Astrocyte of the spinal cord (primary cell): ENCODE measurements at regions not wholly inside any gene's neighbourhood (a gene's known extent, or its start where the extent isn't known, plus 50 kb on each side); places are given as distances from the start of the nearest gene placed in this dataset.

ENCODE experiments used
- DNase-seq: peaks from one replicate; pipeline ENCODE4 v3.0.0; 2011; ENCODE audit warnings: low read depth, low spot score
- H3K4me3 ChIP-seq: 2 replicates; pipeline ENCODE4 v1.5.1; 2011; ENCODE audit warnings: low read depth, mild to moderate bottlenecking, low read length, moderate library complexity
- in situ Hi-C: cut with HindIII; loops from 2 replicates; pipeline ENCODE4 v1.10.0; 2017; ENCODE audit warnings: low sequenced_read_pairs
- TF ChIP-seq, protein P1 (sequence below): IDR thresholded peaks from 2 replicates; pipeline ENCODE4 v1.5.1; 2012; ENCODE audit warnings: low read depth, mild to moderate bottlenecking, low read length, inconsistent platforms

DNA sequence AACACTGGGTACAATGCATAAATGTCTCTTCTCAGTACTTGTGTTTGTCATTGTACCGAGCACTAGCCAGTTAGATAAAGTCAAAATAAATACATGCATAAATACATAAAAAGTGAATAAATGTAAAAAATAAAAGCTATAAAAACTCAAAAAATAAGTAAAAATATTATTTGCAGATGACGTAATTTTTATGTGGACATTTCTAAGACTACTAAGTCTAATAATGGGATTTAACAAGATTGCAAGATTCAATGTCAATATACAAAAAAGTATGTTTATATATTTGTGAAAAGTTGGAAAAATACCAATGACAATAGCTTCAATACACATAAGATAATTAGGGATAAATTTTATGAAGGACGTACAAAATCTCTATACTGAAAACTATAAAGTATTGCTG is 639.6 kb downstream of the CBLN4 start:
- H3K4me3 ChIP-seq = no peak overlapping the region
- in situ Hi-C loops = no loop called here
- no peak for DNase-seq
- TF ChIP-seq, protein P1, sequence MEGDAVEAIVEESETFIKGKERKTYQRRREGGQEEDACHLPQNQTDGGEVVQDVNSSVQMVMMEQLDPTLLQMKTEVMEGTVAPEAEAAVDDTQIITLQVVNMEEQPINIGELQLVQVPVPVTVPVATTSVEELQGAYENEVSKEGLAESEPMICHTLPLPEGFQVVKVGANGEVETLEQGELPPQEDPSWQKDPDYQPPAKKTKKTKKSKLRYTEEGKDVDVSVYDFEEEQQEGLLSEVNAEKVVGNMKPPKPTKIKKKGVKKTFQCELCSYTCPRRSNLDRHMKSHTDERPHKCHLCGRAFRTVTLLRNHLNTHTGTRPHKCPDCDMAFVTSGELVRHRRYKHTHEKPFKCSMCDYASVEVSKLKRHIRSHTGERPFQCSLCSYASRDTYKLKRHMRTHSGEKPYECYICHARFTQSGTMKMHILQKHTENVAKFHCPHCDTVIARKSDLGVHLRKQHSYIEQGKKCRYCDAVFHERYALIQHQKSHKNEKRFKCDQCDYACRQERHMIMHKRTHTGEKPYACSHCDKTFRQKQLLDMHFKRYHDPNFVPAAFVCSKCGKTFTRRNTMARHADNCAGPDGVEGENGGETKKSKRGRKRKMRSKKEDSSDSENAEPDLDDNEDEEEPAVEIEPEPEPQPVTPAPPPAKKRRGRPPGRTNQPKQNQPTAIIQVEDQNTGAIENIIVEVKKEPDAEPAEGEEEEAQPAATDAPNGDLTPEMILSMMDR = no peak

DNA sequence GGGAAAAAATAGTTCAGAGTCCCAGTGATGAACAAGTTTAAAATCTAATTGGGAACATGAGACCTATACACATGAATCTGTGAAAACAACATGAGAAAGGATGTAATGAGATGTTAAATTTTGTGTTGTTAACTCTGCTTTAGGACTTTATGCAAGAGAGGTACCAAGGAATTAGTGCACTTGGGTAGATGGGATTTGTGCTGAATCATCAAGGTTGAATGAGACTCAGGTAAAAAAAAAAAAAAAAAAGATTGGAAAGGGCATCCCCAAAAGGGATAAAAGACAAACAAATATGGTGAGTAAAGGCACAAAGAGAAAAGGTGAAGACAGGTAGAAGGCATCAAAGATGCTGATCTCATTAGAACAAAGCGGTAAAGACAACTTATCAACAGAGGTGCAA is 644.4 kb downstream of the CBLN4 start:
- in situ Hi-C loops = no loop called here
- H3K4me3 ChIP-seq = no peak overlapping the region
- DNase-seq = no peak
- TF ChIP-seq, protein P1 = no peak

DNA sequence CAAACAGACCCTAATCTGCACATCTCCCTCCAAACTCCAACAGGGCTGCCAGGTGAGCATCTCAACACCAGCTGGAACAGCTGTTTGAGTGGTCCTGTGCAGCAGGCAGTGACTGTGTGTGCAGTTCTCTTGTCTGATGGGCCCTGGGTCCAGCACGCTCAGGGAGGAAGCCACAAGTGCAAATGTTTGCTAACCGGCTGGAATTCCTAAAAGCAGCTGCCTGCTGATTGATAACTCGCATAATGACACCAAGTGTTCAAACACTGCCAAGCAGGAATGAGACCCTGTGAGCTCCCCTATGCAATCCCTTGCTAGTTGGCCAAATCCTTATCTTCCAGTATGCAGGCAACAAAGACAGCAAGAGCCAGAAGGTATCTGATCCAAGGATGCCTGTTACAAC is 650.6 kb downstream of the CBLN4 start:
- in situ Hi-C loops = no loop called here
- H3K4me3 ChIP-seq = no peak overlapping the region
- TF ChIP-seq, protein P1 = no peak
- no peak for DNase-seq

DNA sequence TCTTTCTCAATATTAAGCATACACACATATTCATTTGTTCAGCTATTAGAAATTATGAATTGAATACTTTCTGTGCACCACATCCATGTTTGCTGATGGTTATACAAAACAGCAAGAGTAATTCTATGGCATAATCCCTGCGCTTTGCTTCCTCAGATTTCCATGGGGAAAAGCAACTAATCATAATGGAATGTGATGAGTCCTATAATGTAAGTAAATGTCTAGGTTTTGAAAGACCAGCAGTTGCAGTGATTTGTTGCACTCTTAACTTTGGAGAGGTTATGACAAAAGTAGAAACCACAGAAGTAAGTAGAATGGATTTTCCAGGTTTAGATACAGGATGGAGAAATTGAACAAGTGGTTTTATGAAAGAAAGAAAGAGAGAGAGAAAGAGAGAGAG is 652.1 kb downstream of the CBLN4 start:
- DNase-seq = no peak
- in situ Hi-C loops = no loop called here
- no peak overlapping the region for H3K4me3 ChIP-seq
- TF ChIP-seq, protein P1 = no peak

DNA sequence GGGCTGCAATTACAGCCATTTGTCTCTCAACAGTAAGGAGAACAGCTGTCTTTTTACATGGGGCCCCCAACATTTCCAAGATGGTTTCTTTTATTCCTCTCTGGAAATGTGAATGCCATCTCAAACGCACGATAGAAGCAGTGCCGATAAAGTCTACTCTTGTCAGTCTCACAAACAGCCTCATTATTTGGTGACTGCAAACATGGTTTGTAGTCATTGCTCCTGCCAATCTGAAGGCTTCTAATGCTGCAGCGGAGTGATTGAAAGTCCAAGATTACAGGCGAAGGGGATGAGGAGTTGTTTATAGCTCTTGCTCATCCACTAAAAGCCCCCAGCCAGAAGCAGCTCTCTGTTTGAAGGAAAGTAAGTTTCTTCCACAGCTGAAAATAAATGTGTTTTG is 657.1 kb downstream of the CBLN4 start:
- in situ Hi-C loops = no loop called here
- no peak overlapping the region for H3K4me3 ChIP-seq
- DNase-seq = no peak
- TF ChIP-seq, protein P1 = no peak

DNA sequence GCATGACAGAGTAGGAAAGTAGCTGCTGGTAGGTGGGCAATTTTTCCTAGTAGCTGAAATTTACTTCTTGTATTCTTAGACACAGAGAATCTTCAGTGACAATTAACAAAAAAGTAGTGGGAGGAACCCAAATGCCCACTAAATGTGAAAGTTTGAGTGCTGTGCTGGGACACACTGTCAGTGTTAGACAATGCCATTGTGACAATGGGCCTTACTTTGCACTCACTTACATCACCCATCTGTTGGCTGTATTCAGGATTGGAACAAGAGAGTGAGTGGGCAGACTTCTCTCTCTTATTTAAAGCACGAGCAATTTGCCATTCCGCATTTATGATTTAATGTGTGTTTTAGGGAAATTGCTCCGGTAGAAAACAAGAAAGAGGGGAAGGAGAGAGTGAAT is 662.5 kb downstream of the CBLN4 start:
- DNase-seq = no peak
- no peak overlapping the region for H3K4me3 ChIP-seq
- in situ Hi-C loops = no loop called here
- TF ChIP-seq, protein P1 = no peak

DNA sequence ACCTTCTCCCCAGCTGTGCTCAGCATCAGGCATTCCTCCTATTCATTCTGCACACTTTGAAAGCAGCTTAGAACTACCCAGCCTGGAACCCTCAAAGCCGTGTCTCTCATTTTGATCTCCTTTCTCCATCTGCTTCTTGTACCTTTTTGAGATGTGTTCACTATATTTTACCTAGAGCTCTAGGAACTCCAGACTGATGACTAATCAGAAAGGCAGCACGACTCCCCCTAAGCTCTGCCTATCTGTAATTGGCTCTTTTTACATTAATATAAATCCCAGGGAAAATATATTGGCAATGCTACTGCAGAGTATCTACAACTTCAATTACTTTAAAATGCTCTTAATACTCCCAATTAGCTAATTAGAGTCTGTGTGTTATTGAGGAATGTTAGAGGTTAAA is 671.5 kb downstream of the CBLN4 start:
- no peak overlapping the region for H3K4me3 ChIP-seq
- in situ Hi-C loops = no loop called here
- TF ChIP-seq, protein P1 = no peak
- no peak for DNase-seq
